Neural cell (in vitro differentiated cells): ENCODE measurements at regions not wholly inside any gene's neighbourhood (a gene's known extent, or its start where the extent isn't known, plus 50 kb on each side); places are given as distances from the start of the nearest gene placed in this dataset.

Experiments
- H2AFZ ChIP-seq: fragments of 200-600, 300-800 bp; sonication (generic), shearing (Covaris generic); 2 replicates; pipeline ENCODE4 v1.6.0; 2014; ENCODE audit warnings: low read depth, mild to moderate bottlenecking, antibody characterized with exemption, low read length, moderate library complexity
- H3F3A ChIP-seq: fragments of 200-600 bp; shearing (Covaris generic); 2 replicates; pipeline ENCODE4 v1.6.1; 2016; ENCODE audit warnings: mild to moderate bottlenecking, moderate library complexity, mixed read lengths, antibody characterized with exemption, low read length; ENCODE audit not compliant: insufficient read depth, poor library complexity, severe bottlenecking
- H3K27ac ChIP-seq: fragments of 200-600, 300-800 bp; sonication (generic), shearing (Covaris generic); 2 replicates; pipeline ENCODE4 v1.5.1; 2014; ENCODE audit warnings: mild to moderate bottlenecking, low read length, moderate library complexity
- H3K27me3 ChIP-seq: fragments of 300-800, 200-600 bp; sonication (generic), shearing (Covaris generic); 2 replicates; pipeline ENCODE4 v1.6.0; 2014; ENCODE audit warnings: mild to moderate bottlenecking, low read depth, low read length, moderate library complexity; ENCODE audit not compliant: insufficient read depth
- H3K36me3 ChIP-seq: fragments of 300-800, 200-600 bp; sonication (generic), shearing (Covaris generic); 2 replicates; pipeline ENCODE4 v1.5.1; 2014; ENCODE audit warnings: mild to moderate bottlenecking, antibody characterized with exemption, low read length, moderate library complexity; ENCODE audit not compliant: insufficient read depth
- H3K4me2 ChIP-seq: fragments of 300-800, 200-600 bp; sonication (generic), shearing (Covaris generic); 2 replicates; pipeline ENCODE4 v1.6.0; 2014; ENCODE audit warnings: mild to moderate bottlenecking, low read length
- H3K4me3 ChIP-seq: fragments of 300-800, 200-600 bp; sonication (generic), shearing (Covaris generic); 2 replicates; pipeline ENCODE4 v1.5.1; 2014; ENCODE audit warnings: mild to moderate bottlenecking, low read length, moderate library complexity
- H3K79me2 ChIP-seq: fragments of 200-600 bp; shearing (Covaris generic); replicated peaks from 2 replicates; pipeline ENCODE4 v1.6.0; 2014; ENCODE audit warnings: mild to moderate bottlenecking, low read length, moderate library complexity; ENCODE audit not compliant: insufficient read depth
- H3K9ac ChIP-seq: fragments of 300-800, 200-600 bp; sonication (generic), shearing (Covaris generic); 2 replicates; pipeline ENCODE4 v1.6.1; 2016; ENCODE audit warnings: mild to moderate bottlenecking, low read length, mixed read lengths
- H3K9me2 ChIP-seq: fragments of 200-600 bp; shearing (Covaris generic); 2 replicates; pipeline ENCODE4 v1.6.1; 2016; ENCODE audit warnings: mild to moderate bottlenecking, low read length, mixed read lengths; ENCODE audit not compliant: insufficient read depth
- H3K9me3 ChIP-seq: fragments of 200-600, 300-800 bp; sonication (generic), shearing (Covaris generic); 2 replicates; pipeline ENCODE4 v1.6.1; 2016; ENCODE audit warnings: mild to moderate bottlenecking, mixed run types, low read length, moderate library complexity, mixed read lengths
- H4K20me1 ChIP-seq: fragments of 200-600 bp; shearing (Covaris generic); 2 replicates; pipeline ENCODE4 v1.6.1; 2016; ENCODE audit warnings: mild to moderate bottlenecking, mixed run types; ENCODE audit not compliant: insufficient read depth
- EP300 ChIP-seq: fragments of 450-650 bp; conservative IDR thresholded peaks from 2 replicates; pipeline ENCODE4 v1.6.1; 2014; ENCODE audit warnings: antibody characterized with exemption, mild to moderate bottlenecking, moderate library complexity; ENCODE audit not compliant: poor library complexity, severe bottlenecking
- EZH2 ChIP-seq: fragments of 200-600, 300-800 bp; shearing (Covaris generic), sonication (generic); IDR thresholded peaks from 2 replicates; pipeline ENCODE4 v1.6.1; 2014; ENCODE audit warnings: antibody characterized with exemption, low read length, borderline replicate concordance, mild to moderate bottlenecking; ENCODE audit not compliant: insufficient read depth, poor library complexity, severe bottlenecking
- MXI1 ChIP-seq: fragments of 450-650 bp; conservative IDR thresholded peaks from 2 replicates; pipeline ENCODE4 v1.6.1; 2014; ENCODE audit warnings: antibody characterized with exemption, mild to moderate bottlenecking; ENCODE audit not compliant: poor library complexity, severe bottlenecking
- POLR2AphosphoS5 ChIP-seq: IDR thresholded peaks from 2 replicates; pipeline ENCODE4 v1.6.1; 2012
- RAD21 ChIP-seq: fragments of 450-650 bp; conservative IDR thresholded peaks from 2 replicates; pipeline ENCODE4 v1.6.1; 2014; ENCODE audit warnings: antibody characterized with exemption, mild to moderate bottlenecking, moderate library complexity
- SMC3 ChIP-seq: fragments of 450-650 bp; conservative IDR thresholded peaks from 2 replicates; pipeline ENCODE4 v1.6.1; 2014; ENCODE audit warnings: antibody characterized with exemption, mild to moderate bottlenecking, moderate library complexity; ENCODE audit not compliant: poor library complexity
- TAF1 ChIP-seq: IDR thresholded peaks from 2 replicates; pipeline ENCODE4 v1.6.1; 2012; ENCODE audit warnings: low read depth
- TF ChIP-seq, protein P1 (sequence below): IDR thresholded peaks from 2 replicates; pipeline ENCODE4 v1.6.1; 2012; ENCODE audit warnings: borderline replicate concordance
- TF ChIP-seq, protein P2 (sequence below): fragments of 450-650 bp; IDR thresholded peaks from 2 replicates; pipeline ENCODE4 v1.5.1; 2014; ENCODE audit warnings: antibody characterized with exemption, mild to moderate bottlenecking, moderate library complexity; ENCODE audit not compliant: poor library complexity, severe bottlenecking

DNA sequence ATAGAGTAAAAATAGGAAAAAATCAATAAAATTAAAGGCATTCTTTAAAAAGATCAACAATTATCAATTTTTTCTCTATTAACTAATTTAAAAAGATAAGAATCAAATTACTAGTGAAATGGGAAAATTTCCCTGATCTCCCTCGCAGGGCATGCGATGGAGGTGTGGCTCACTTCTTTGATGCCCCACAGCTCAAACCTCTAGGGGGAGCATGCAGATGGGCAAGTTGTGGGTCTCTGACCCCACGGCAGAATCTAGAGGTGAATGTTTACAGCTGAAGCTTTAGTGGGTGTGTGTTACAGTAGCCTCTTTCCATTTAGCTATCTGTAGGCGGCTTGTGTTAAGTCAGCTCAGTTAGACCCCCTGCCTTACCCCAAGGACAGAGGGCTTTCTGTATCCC lies 1348.8 kb downstream of the PCDH18 start:
- no peaks in the 10 kb centered on the region for H3F3A ChIP-seq
- no peak overlapping the region for H3K4me2 ChIP-seq
- H3K36me3 ChIP-seq, result no peaks in the 10 kb centered on the region
- no peaks in the 10 kb centered on the region for H3K79me2 ChIP-seq
- H3K27ac ChIP-seq, result no peak overlapping the region
- no peaks in the 10 kb centered on the region for H3K27me3 ChIP-seq
- H2AFZ ChIP-seq, result no peak overlapping the region
- H3K4me3 ChIP-seq, result no peak overlapping the region
- no peaks in the 10 kb centered on the region for H3K9me2 ChIP-seq
- no peak for TF ChIP-seq MXI1
- no peak overlapping the region for H3K9ac ChIP-seq
- H4K20me1 ChIP-seq, result no peaks in the 10 kb centered on the region
- no peaks in the 10 kb centered on the region for H3K9me3 ChIP-seq

DNA sequence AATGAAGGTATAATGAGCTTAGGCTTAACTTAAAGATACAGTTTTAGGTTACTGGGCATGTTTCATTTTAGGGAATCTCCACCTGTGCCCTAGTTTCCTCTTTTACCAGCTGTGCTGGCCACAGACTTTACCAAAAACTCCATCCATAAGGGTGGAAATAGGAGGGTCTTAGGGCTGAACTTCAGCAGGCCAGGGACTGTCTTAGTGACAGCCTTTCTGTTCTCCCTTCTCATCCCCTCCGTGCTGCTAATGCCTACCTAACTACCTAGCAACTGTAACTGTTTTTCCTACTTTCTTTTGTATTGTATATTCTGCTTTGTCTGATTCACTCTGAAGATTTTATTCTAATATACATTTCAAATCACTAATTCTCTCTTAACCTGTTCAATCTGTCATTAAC lies 1375.3 kb downstream of the PCDH18 start:
- TF ChIP-seq EZH2, result no peak
- Histone ChIP-seq H3K9ac (no peak overlapping the region), H3K4me3 (no peak overlapping the region), H4K20me1 (no peaks in the 10 kb centered on the region), H3F3A (no peaks in the 10 kb centered on the region), H3K9me2 (no peaks in the 10 kb centered on the region), H3K36me3 (no peaks in the 10 kb centered on the region), H3K27me3 (no peaks in the 10 kb centered on the region), H3K27ac (no peak overlapping the region), H3K79me2 (no peaks in the 10 kb centered on the region), H3K4me2 (no peak overlapping the region), H3K9me3 (no peaks in the 10 kb centered on the region), H2AFZ (no peak overlapping the region)

DNA sequence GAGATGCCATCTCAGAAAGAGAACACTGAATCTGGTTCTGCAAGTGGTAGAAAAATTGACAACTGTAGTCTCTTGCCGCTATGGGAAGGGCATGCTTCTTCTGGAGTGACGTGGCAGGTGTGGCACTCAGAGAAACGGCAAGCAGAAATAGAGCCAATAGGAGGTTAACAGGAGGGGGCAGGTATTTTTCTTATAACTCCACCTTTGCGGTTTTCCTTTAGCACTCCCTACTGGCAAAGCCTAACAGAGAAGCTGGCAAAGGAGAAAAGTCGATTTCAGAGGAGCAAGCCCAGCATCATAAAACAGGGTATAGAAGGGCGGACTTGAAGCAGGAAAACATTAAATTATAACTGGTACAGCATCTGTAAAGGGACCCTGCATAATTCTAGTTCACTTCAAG lies 1382.2 kb downstream of the PCDH18 start:
- H3K27ac ChIP-seq, result no peak overlapping the region
- H3K4me2 ChIP-seq, result no peak overlapping the region
- no peaks in the 10 kb centered on the region for H3K9me3 ChIP-seq
- H3K27me3 ChIP-seq, result no peaks in the 10 kb centered on the region
- H3K79me2 ChIP-seq, result no peaks in the 10 kb centered on the region
- no peaks in the 10 kb centered on the region for H3K36me3 ChIP-seq
- H3K9ac ChIP-seq, result no peak overlapping the region
- H3K9me2 ChIP-seq, result no peaks in the 10 kb centered on the region
- H4K20me1 ChIP-seq, result no peaks in the 10 kb centered on the region
- no peaks in the 10 kb centered on the region for H3F3A ChIP-seq
- no peak overlapping the region for H3K4me3 ChIP-seq
- H2AFZ ChIP-seq, result no peak overlapping the region
- no peak for TF ChIP-seq EP300
- TF ChIP-seq MXI1, result no peak
- TF ChIP-seq POLR2AphosphoS5, result no peak
- TF ChIP-seq, protein P1, sequence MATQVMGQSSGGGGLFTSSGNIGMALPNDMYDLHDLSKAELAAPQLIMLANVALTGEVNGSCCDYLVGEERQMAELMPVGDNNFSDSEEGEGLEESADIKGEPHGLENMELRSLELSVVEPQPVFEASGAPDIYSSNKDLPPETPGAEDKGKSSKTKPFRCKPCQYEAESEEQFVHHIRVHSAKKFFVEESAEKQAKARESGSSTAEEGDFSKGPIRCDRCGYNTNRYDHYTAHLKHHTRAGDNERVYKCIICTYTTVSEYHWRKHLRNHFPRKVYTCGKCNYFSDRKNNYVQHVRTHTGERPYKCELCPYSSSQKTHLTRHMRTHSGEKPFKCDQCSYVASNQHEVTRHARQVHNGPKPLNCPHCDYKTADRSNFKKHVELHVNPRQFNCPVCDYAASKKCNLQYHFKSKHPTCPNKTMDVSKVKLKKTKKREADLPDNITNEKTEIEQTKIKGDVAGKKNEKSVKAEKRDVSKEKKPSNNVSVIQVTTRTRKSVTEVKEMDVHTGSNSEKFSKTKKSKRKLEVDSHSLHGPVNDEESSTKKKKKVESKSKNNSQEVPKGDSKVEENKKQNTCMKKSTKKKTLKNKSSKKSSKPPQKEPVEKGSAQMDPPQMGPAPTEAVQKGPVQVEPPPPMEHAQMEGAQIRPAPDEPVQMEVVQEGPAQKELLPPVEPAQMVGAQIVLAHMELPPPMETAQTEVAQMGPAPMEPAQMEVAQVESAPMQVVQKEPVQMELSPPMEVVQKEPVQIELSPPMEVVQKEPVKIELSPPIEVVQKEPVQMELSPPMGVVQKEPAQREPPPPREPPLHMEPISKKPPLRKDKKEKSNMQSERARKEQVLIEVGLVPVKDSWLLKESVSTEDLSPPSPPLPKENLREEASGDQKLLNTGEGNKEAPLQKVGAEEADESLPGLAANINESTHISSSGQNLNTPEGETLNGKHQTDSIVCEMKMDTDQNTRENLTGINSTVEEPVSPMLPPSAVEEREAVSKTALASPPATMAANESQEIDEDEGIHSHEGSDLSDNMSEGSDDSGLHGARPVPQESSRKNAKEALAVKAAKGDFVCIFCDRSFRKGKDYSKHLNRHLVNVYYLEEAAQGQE, result no peak
- TF ChIP-seq SMC3, result no peak
- TF ChIP-seq TAF1, result no peak
- no peak for TF ChIP-seq EZH2
- TF ChIP-seq RAD21, result no peak
- TF ChIP-seq, protein P2, sequence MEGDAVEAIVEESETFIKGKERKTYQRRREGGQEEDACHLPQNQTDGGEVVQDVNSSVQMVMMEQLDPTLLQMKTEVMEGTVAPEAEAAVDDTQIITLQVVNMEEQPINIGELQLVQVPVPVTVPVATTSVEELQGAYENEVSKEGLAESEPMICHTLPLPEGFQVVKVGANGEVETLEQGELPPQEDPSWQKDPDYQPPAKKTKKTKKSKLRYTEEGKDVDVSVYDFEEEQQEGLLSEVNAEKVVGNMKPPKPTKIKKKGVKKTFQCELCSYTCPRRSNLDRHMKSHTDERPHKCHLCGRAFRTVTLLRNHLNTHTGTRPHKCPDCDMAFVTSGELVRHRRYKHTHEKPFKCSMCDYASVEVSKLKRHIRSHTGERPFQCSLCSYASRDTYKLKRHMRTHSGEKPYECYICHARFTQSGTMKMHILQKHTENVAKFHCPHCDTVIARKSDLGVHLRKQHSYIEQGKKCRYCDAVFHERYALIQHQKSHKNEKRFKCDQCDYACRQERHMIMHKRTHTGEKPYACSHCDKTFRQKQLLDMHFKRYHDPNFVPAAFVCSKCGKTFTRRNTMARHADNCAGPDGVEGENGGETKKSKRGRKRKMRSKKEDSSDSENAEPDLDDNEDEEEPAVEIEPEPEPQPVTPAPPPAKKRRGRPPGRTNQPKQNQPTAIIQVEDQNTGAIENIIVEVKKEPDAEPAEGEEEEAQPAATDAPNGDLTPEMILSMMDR, result no peak
